Mesenchymal stem cell (in vitro differentiated cells and primary cell): ENCODE measurements at regions not wholly inside any gene's neighbourhood (a gene's known extent, or its start where the extent isn't known, plus 50 kb on each side); places are given as distances from the start of the nearest gene placed in this dataset.

ENCODE experiments used
- DNase-seq: peaks from one replicate; pipeline ENCODE4 v3.0.0-alpha.2; 2013
- H2AFZ ChIP-seq: one replicate; pipeline ENCODE4 v1.6.1; 2013; ENCODE audit warnings: low read depth, mild to moderate bottlenecking, control low read depth, inconsistent platforms, low read length, moderate library complexity
- H2AK5ac ChIP-seq: 2 replicates; pipeline ENCODE4 v1.6.1; 2013; ENCODE audit warnings: low read length, moderate library complexity, mild to moderate bottlenecking, inconsistent platforms; ENCODE audit not compliant: severe bottlenecking
- H2BK120ac ChIP-seq: one replicate; pipeline ENCODE4 v1.6.1; 2013; ENCODE audit warnings: low read depth, mild to moderate bottlenecking, inconsistent platforms, low read length, moderate library complexity
- H2BK12ac ChIP-seq, 2 experiments: one replicate each; pipeline ENCODE4 v1.6.1; 2013; ENCODE audit warnings: inconsistent platforms in 2 of 2, low read length in 2 of 2, mild to moderate bottlenecking in 2 of 2, moderate library complexity in 2 of 2, control low read depth in 1 of 2
- H2BK15ac ChIP-seq: one replicate; pipeline ENCODE4 v1.6.1; 2013; ENCODE audit warnings: mild to moderate bottlenecking, low read depth, inconsistent platforms; ENCODE audit not compliant: poor library complexity, severe bottlenecking
- H2BK5ac ChIP-seq: 2 replicates; pipeline ENCODE4 v1.6.1; 2013; ENCODE audit warnings: low read depth, mild to moderate bottlenecking, low read length, control low read depth, inconsistent platforms; ENCODE audit not compliant: poor library complexity, severe bottlenecking
- H3K14ac ChIP-seq, 2 experiments: one replicate each; pipeline ENCODE4 v1.6.1; 2013; ENCODE audit warnings: inconsistent platforms in 2 of 2, low read length in 2 of 2, control low read depth in 1 of 2, mild to moderate bottlenecking in 1 of 2, moderate library complexity in 1 of 2
- H3K18ac ChIP-seq, 2 experiments: one replicate each; pipeline ENCODE4 v1.6.1; 2013; ENCODE audit warnings: inconsistent platforms in 2 of 2, low read length in 2 of 2, control low read depth in 1 of 2, low read depth in 1 of 2, mild to moderate bottlenecking in 1 of 2
- H3K23ac ChIP-seq, 2 experiments: one replicate each; pipeline ENCODE4 v1.6.1; 2013; ENCODE audit warnings: inconsistent platforms in 2 of 2, low read length in 2 of 2, mild to moderate bottlenecking in 2 of 2, moderate library complexity in 2 of 2, control low read depth in 1 of 2
- H3K27ac ChIP-seq: 2 replicates; pipeline ENCODE4 v1.5.1; 2013; ENCODE audit warnings: mild to moderate bottlenecking, moderate library complexity, low read length, control low read depth, inconsistent platforms; ENCODE audit not compliant: poor library complexity, severe bottlenecking
- H3K27me3 ChIP-seq, 2 experiments: 2 replicates each; pipeline versions ENCODE4 v1.6.1 to v1.7.0; 2013; ENCODE audit warnings: low read length in 2 of 2, mild to moderate bottlenecking in 2 of 2, moderate library complexity in 2 of 2, control low read depth in 1 of 2, inconsistent platforms in 1 of 2; ENCODE audit not compliant: control insufficient read depth in 1 of 2, insufficient read depth in 1 of 2
- H3K36me3 ChIP-seq, 2 experiments: 2 replicates each; pipeline versions ENCODE4 v1.6.1 to v1.7.0; 2013; ENCODE audit warnings: low read length in 2 of 2, control low read depth in 1 of 2, inconsistent platforms in 1 of 2, low read depth in 1 of 2, mild to moderate bottlenecking in 1 of 2; ENCODE audit not compliant: insufficient read depth in 2 of 2, control insufficient read depth in 1 of 2
- H3K4ac ChIP-seq, 2 experiments: one replicate each; pipeline ENCODE4 v1.6.1; 2013; ENCODE audit warnings: inconsistent platforms in 2 of 2, low read length in 2 of 2, mild to moderate bottlenecking in 2 of 2, moderate library complexity in 2 of 2, control low read depth in 1 of 2, low read depth in 1 of 2
- H3K4me1 ChIP-seq: 2 replicates; pipeline ENCODE4 v1.6.1; 2013; ENCODE audit warnings: low read depth, low read length, control low read depth; ENCODE audit not compliant: control insufficient read depth, insufficient read depth
- H3K4me2 ChIP-seq: 2 replicates; pipeline ENCODE4 v1.6.1; 2013; ENCODE audit warnings: low read length, mild to moderate bottlenecking, inconsistent platforms; ENCODE audit not compliant: poor library complexity, severe bottlenecking
- H3K4me3 ChIP-seq, 2 experiments: 2 replicates each; pipeline versions ENCODE4 v1.5.1 to v1.7.0; 2013; ENCODE audit warnings: low read length in 2 of 2, mild to moderate bottlenecking in 2 of 2, control low read depth in 1 of 2, low read depth in 1 of 2; ENCODE audit not compliant: insufficient read depth in 1 of 2
- H3K79me1 ChIP-seq: replicated peaks from 2 replicates; pipeline ENCODE4 v1.6.1; 2013; ENCODE audit warnings: mild to moderate bottlenecking, control low read depth, low read length, inconsistent platforms; ENCODE audit not compliant: poor library complexity, severe bottlenecking
- H3K9ac ChIP-seq: 2 replicates; pipeline ENCODE4 v1.7.0; 2013; ENCODE audit warnings: mild to moderate bottlenecking, low read length, moderate library complexity
- H3K9me3 ChIP-seq: 2 replicates; pipeline ENCODE4 v1.7.0; 2013; ENCODE audit warnings: mild to moderate bottlenecking, low read length; ENCODE audit not compliant: control insufficient read depth
- H4K8ac ChIP-seq: one replicate; pipeline ENCODE4 v1.6.1; 2013; ENCODE audit warnings: inconsistent platforms, mild to moderate bottlenecking, low read length, moderate library complexity
- H4K91ac ChIP-seq: one replicate; pipeline ENCODE4 v1.6.1; 2013; ENCODE audit warnings: mild to moderate bottlenecking, low read length, inconsistent platforms
- WGBS: methylation state at CpG from one replicate; pipeline ENCODE4 v1.1.7; 2013; ENCODE audit warnings: mixed read lengths; 5-methylcytosine and 5-hydroxymethylcytosine counted together

DNA sequence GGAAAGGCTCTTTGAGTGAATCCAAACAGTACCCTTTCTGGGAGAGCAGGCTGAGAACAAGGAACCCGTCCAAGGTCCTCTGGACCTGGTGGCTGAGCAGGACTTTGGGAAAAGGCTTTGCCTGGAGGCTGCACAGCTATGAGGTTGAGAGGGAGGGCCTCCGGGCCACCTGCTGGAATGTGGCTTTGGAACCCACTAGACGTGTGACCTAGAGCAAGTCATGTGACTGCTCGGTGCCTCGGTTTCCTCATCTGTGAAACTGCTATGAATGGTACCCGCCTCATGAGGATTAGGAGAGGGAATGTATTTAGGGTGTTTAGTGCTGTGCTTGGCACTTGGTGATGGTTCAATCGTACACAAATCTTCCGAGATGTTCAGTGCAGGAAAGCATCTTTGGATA, 50.4 kb downstream of the HAPSTR1 start:
- Histone ChIP-seq H3K4me1 (peaks cover 9% of the 10 kb centered on the region), H3K18ac (no peak overlapping the region), H4K91ac (no peak overlapping the region), H2BK15ac (no peak overlapping the region), H3K4me2 (no peak overlapping the region), H3K14ac (no peak overlapping the region), H3K79me1 (peaks cover 7% of the 10 kb centered on the region), H3K9ac (no peak overlapping the region), H2AFZ (no peak overlapping the region), H3K4me3 (no peak overlapping the region), H3K36me3 (no peaks in the 10 kb centered on the region), H3K4ac (no peak overlapping the region), H4K8ac (no peak overlapping the region), H2BK12ac (no peak overlapping the region), H3K27ac (no peak overlapping the region), H3K9me3 (no peaks in the 10 kb centered on the region), H3K23ac (no peak overlapping the region), H3K27me3 (peaks cover 0 to 4% of the 10 kb centered on the region in 2 experiments), H2BK5ac (no peak overlapping the region), H2AK5ac (no peak overlapping the region), H2BK120ac (no peak overlapping the region)
- DNase-seq, result no peak
- WGBS, result 93% methylated on average over 8 of the region's 8 CpGs

DNA sequence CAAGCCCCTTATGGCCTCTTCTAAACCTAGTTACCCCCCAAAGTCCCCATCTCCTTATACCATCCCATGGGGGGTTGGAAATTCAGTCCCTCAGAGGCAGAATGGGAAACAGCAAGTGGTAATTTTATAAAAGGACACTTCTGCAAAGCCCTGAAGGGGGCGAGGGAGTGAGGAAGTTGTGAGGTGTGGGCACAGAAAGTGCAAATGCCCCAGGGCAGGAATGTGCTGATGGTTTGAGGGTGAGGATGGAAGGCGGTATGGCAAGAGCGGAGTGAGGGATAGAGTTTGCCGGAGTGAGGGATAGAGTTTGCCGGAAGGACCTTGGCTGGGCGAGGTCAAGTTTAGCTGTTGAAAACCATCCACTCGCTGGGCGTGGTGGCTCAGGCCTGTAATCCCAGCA, 52.7 kb downstream of the HAPSTR1 start:
- 95% methylated on average over 8 of the region's 8 CpGs for WGBS
- Histone ChIP-seq H3K79me1 (peaks cover 2% of the 10 kb centered on the region), H3K18ac (no peak overlapping the region), H2BK5ac (no peak overlapping the region), H2BK12ac (no peak overlapping the region), H3K9ac (no peak overlapping the region), H2AK5ac (no peak overlapping the region), H2BK120ac (no peak overlapping the region), H3K23ac (no peak overlapping the region), H2BK15ac (no peak overlapping the region), H3K27me3 (no peaks in the 10 kb centered on the region), H3K4me1 (peaks cover 1% of the 10 kb centered on the region), H4K8ac (no peak overlapping the region), H4K91ac (no peak overlapping the region), H2AFZ (no peak overlapping the region), H3K27ac (no peak overlapping the region), H3K4me2 (no peak overlapping the region), H3K9me3 (no peaks in the 10 kb centered on the region), H3K4ac (no peak overlapping the region), H3K36me3 (no peaks in the 10 kb centered on the region), H3K14ac (no peak overlapping the region), H3K4me3 (no peak overlapping the region)
- DNase-seq, result no peak

DNA sequence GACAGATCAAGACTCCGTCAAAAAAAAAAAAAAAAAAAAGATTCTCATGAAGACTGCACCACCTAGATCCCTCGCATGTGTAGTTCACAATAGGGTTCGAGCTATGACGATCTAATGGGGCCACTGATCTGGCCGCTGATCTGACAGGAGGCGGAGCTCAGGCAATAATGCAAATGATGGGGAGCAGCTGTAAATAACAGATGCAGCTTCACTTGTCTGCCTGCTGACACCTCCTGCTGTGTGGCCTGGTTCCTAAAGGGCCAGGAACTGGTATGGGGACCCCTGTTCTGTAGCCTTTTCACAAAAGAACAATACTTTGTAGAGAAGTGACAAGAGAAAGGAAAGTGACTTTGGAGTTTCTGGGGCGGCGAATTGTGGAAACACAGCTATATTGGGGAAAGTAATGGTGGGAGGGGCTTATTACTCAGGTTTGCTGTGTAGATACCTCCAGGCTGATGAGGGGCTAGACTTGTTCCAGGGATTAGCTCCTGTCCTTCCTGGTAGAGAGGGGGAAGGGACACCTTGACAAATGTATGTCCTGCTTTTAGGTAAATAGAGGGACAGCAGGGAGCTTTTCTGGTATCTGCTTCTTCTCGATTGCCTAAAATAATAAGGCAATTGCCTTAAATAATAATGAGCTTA, 57.1 kb downstream of the HAPSTR1 start:
- Histone ChIP-seq H3K14ac (no peak overlapping the region), H2BK120ac (no peak overlapping the region), H3K4ac (peak overlapping the region in 1 of 2 experiments; percentile 20), H3K9me3 (no peaks in the 10 kb centered on the region), H2AFZ (no peak overlapping the region), H4K91ac (no peak overlapping the region), H3K79me1 (no peaks in the 10 kb centered on the region), H3K4me2 (no peak overlapping the region), H3K18ac (no peak overlapping the region), H3K4me1 (no peaks in the 10 kb centered on the region), H2BK12ac (no peak overlapping the region), H3K27ac (no peak overlapping the region), H2BK5ac (no peak overlapping the region), H3K4me3 (no peak overlapping the region), H3K23ac (no peak overlapping the region), H2BK15ac (no peak overlapping the region), H2AK5ac (no peak overlapping the region), H3K36me3 (no peaks in the 10 kb centered on the region), H3K9ac (no peak overlapping the region), H3K27me3 (no peaks in the 10 kb centered on the region), H4K8ac (no peak overlapping the region)
- DNase-seq, result no peak
- 80% methylated on average over 8 of the region's 9 CpGs for WGBS

DNA sequence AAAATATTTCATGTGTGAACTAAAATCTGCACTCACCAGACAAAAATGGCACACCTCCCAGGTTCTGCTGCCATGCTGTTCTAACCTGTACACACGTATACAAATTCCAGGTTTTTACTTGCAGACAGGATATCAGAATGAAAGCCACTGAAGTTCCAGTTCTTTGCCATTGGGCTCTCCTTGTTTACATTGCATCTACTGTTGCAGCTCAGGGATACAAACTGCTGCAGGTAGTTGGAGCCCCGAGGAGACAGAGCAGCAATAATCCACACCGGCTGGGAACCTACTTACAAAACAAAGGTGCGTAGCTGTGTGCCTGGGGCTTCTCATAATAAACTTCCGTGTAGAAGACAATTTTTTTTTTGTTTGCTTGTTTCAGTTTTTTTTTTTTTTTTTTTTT, 59.6 kb downstream of the HAPSTR1 start:
- Histone ChIP-seq H3K79me1 (no peaks in the 10 kb centered on the region), H3K9ac (no peak overlapping the region), H3K14ac (no peak overlapping the region), H2BK15ac (no peak overlapping the region), H3K4ac (no peak overlapping the region), H3K4me2 (no peak overlapping the region), H3K9me3 (no peaks in the 10 kb centered on the region), H2BK120ac (peak overlapping the region; percentile 27), H2AK5ac (no peak overlapping the region), H4K91ac (no peak overlapping the region), H2BK5ac (no peak overlapping the region), H3K36me3 (no peaks in the 10 kb centered on the region), H3K18ac (peak overlapping the region in 1 of 2 experiments; percentile 9), H2BK12ac (no peak overlapping the region), H3K27me3 (peaks cover 6 to 18% of the 10 kb centered on the region in 2 experiments), H3K23ac (no peak overlapping the region), H2AFZ (no peak overlapping the region), H3K27ac (no peak overlapping the region), H4K8ac (no peak overlapping the region), H3K4me3 (no peak overlapping the region), H3K4me1 (no peaks in the 10 kb centered on the region)
- no peak for DNase-seq
- WGBS, result 78% methylated on average over 4 of the region's 5 CpGs
